ENCODE measurements at regions not wholly inside any gene's neighbourhood (a gene's known extent, or its start where the extent isn't known, plus 50 kb on each side); places are given as distances from the start of the nearest gene placed in this dataset.

DNA sequence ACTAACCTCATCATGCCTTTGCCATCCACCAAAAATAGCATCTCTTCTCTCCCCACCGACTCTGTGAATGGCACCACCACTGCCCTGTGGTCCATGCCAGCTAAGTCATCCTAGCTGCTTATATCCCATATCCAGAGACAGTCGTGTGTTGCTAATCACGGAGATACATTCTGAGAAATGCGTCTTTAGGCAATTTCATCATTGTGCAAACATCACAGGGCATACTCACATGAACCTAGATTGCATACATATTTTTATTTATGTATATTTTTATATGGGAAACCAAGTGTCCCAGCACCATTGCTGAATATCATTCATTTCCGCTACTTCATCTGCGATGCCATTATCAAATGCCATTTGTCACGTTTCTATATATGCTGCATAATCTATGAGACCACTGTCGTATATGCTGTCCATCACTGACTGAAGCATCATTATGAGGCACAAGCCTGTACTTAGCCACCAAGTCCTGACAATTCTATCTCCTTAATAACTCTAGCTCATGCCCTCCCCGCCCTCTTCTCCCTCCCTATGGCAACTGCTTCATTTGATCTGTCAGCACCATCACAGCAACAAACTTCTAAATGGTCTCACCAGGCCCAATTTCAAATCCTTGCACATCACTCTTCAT is 104.2 kb downstream of the HSPH1 start:
- ATAC-seq (no peak), DNase-seq (no peak)
- intact Hi-C loops (cut with DNase I, micrococcal nuclease) = no loop called here
- TF ChIP-seq, protein P1, sequence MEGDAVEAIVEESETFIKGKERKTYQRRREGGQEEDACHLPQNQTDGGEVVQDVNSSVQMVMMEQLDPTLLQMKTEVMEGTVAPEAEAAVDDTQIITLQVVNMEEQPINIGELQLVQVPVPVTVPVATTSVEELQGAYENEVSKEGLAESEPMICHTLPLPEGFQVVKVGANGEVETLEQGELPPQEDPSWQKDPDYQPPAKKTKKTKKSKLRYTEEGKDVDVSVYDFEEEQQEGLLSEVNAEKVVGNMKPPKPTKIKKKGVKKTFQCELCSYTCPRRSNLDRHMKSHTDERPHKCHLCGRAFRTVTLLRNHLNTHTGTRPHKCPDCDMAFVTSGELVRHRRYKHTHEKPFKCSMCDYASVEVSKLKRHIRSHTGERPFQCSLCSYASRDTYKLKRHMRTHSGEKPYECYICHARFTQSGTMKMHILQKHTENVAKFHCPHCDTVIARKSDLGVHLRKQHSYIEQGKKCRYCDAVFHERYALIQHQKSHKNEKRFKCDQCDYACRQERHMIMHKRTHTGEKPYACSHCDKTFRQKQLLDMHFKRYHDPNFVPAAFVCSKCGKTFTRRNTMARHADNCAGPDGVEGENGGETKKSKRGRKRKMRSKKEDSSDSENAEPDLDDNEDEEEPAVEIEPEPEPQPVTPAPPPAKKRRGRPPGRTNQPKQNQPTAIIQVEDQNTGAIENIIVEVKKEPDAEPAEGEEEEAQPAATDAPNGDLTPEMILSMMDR (IDR thresholded peaks at IDR 0.05) = no peak
- no peaks in the 10 kb centered on the region for H3K36me3 ChIP-seq (ENCODE audit: low read depth)
- H3K4me1 ChIP-seq (ENCODE audit: low read depth) = no peaks in the 10 kb centered on the region
- no peak overlapping the region for H3K4me3 ChIP-seq
- H3K9me3 ChIP-seq = no peaks in the 10 kb centered on the region

DNA sequence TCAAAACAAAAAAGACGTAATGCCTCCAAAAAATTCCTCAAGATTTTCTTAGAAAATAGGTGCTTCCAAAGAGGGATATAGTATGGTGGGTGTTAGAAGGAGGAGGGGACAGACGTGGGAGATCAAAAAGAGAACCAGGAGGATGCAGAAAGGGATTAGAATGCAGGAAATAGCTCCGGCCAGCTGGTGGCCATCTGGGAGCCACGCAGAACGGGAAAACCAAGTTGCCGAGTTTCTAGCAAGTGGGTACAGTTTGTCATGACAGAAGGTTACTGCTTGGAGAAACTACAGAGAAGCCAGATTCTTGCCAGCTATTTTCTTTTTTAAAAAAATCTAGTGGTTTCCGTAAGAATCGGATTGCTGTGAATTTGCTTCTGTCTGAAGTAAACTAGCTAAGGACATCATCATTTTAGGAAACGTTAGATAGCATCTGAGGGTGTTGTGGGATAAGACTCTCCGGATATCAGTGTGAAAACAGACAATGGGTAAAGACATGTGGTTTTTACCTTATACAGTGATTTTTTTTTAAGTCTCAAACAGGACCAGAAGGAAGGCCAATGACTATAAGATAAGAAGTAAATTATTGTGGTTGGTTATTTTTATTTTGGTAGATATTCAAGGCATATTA is 104.9 kb downstream of the HSPH1 start:
- ATAC-seq (no peak), DNase-seq (no peak)
- Histone ChIP-seq H3K4me1 (ENCODE audit: low read depth) (no peaks in the 10 kb centered on the region), H3K36me3 (ENCODE audit: low read depth) (no peaks in the 10 kb centered on the region), H3K4me3 (no peak overlapping the region), H3K9me3 (no peaks in the 10 kb centered on the region)
- intact Hi-C loops (cut with DNase I, micrococcal nuclease) = no loop called here
- TF ChIP-seq, protein P1 (IDR thresholded peaks at IDR 0.05) = no peak

DNA sequence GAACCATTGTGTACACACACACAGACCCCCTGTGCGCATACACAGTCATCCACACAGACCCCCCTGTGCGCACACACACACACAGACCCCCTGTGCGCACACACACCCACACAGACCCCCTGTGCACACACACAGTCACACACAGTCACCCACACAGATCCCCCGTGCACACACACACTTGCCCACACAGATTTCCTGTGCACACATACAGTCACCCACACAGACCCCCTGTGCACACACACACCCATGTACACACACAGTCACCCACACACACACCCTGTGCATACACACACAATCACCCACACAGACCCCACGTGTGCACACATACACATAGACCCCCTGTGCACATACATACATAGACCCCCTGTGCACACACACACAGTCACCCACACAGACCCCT is 106.1 kb downstream of the HSPH1 start:
- TF ChIP-seq, protein P1 (IDR thresholded peaks at IDR 0.05) = no peak
- H3K4me3 ChIP-seq = no peak overlapping the region
- H3K9me3 ChIP-seq = no peaks in the 10 kb centered on the region
- no peaks in the 10 kb centered on the region for H3K36me3 ChIP-seq (ENCODE audit: low read depth)
- intact Hi-C loops (cut with DNase I, micrococcal nuclease) = no loop called here
- DNase-seq (no peak), ATAC-seq (no peak)
- no peaks in the 10 kb centered on the region for H3K4me1 ChIP-seq (ENCODE audit: low read depth)

DNA sequence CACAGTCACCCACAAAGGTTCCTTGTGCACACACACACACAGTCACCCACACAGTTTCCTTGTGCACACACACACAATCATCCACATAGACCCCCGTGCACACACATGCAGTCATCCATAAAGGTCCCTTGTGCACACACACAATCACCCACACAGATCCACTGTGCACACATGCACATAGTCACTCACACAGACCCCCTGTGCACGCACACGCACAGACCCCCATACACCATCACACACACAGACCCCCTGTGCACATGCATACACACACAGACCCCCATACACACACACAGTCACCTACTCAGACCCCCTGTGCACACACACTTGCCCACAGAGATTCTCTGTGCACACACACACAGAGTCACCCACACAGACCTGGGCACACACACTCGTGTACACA is 107.1 kb downstream of the HSPH1 start:
- Histone ChIP-seq H3K9me3 (no peaks in the 10 kb centered on the region), H3K4me3 (no peak overlapping the region), H3K4me1 (ENCODE audit: low read depth) (no peaks in the 10 kb centered on the region), H3K36me3 (ENCODE audit: low read depth) (no peaks in the 10 kb centered on the region)
- TF ChIP-seq, protein P1 (IDR thresholded peaks at IDR 0.05) = no peak
- ATAC-seq (no peak), DNase-seq (no peak)
- intact Hi-C loops (cut with DNase I, micrococcal nuclease) = no loop called here

DNA sequence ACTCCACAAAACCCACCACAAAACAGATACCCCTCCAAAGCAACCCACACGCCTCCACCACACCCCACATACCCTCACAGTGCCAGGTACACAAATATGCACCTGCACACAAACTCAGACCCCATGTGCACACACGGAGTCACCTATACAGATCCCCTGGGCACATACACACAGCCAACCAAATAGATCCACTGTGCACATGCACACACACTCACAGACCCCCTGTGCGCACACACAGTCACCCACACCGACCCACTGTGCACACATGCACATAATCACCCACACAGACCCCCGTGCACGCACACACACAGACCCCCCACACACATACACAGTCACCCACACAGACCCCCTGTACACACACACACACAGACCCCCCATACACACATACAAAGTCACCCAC is 107.8 kb downstream of the HSPH1 start:
- DNase-seq (no peak), ATAC-seq (no peak)
- no peaks in the 10 kb centered on the region for H3K9me3 ChIP-seq
- H3K4me3 ChIP-seq = no peak overlapping the region
- H3K36me3 ChIP-seq (ENCODE audit: low read depth) = no peaks in the 10 kb centered on the region
- H3K4me1 ChIP-seq (ENCODE audit: low read depth) = no peaks in the 10 kb centered on the region
- TF ChIP-seq, protein P1 (IDR thresholded peaks at IDR 0.05) = no peak
- intact Hi-C loops (cut with DNase I, micrococcal nuclease) = no loop called here

Data from mucosa of descending colon (tissue), 3 donors.